ENCODE measurements at regions not wholly inside any gene's neighbourhood (a gene's known extent, or its start where the extent isn't known, plus 50 kb on each side); places are given as distances from the start of the nearest gene placed in this dataset.
A peak's percentile ranks its signal among the peaks of the same experiment; 100 is the strongest.

DNA sequence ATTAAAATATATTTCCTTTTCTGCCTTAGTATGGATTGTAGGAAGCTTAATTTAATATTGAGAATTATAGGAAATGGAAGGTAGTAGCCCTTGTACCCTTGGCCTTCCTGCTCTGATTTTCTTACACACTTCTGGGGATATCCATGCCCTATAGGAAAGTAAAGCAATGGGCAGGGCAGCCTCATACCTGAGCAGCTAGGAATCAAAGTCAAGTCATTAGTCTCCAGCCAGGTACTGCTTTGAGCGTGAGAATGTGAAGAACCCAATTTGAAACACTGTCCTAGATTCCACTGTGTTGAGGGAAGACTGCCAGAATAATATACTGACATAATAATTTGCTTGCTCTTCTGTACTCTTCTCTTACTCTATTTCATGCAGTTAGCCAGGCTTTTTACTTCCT, 51.0 kb upstream of the L3MBTL3 start:
- no peak for DNase-seq

DNA sequence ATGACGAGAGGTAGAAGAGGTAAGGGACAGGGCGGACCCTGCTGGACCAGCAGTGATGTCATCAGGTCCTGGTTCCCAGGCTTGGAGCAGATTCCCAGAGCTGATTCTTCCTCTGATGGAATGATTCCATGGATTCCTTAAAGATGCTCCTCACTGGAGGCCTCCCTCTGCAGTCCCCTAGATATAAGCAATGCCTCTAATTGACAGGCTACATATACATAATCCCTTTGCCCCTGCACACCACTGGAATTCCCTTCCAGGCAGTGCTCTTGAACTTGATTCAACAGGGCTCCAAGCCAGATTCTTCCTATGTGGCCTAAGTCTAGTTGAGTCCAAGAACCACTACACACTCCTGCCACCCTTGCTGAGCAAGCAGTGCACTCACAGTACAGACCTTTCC, 52.3 kb upstream of the L3MBTL3 start:
- DNase-seq: no peak

DNA sequence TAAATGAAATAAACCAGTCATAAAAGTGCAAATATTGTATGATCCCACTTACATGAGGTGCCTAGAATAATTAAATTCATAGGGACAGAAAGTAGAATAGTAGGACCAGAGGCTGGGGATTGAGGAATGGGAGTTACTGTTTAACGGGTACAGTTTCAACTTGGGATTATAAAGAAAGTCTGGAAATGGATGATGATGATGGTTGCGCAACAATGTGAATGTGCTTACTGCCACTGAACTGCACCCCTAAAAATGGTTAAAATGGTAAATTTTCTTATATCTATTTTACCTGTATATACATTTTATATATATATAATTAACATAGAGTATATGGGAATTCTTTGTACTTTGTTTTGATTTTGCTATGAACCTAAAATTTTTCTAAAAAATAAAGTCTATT, 53.3 kb upstream of the L3MBTL3 start:
- DNase-seq: no peak

DNA sequence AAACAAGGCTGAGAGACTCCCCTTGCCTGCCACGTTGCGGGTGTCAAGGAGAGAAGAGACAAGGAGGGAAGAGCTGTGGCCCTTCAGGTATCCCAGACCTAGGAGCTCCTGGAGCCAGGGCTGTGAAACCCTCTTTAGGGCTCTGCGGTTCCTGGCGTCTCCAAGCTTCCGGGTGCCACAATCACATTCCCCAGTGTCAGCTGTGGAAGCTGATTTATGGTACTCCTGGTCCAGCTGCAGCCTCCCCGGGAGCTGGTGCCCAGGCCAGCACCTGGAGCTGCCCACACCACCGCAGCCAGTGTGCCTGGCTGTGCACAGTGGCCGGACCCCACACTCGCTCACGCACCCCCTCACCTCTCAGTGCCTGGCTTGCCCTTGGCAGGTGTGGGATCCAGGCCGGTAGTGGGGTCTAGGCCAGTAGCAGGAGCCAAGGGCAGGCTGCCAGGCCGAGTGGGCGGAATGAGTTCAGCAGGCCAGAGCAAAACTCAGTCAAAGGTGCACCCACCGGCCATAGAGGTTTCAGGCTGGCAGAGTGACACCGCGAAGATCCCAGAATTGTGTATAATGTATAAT, 58.9 kb upstream of the L3MBTL3 start:
- DNase-seq: no peak

DNA sequence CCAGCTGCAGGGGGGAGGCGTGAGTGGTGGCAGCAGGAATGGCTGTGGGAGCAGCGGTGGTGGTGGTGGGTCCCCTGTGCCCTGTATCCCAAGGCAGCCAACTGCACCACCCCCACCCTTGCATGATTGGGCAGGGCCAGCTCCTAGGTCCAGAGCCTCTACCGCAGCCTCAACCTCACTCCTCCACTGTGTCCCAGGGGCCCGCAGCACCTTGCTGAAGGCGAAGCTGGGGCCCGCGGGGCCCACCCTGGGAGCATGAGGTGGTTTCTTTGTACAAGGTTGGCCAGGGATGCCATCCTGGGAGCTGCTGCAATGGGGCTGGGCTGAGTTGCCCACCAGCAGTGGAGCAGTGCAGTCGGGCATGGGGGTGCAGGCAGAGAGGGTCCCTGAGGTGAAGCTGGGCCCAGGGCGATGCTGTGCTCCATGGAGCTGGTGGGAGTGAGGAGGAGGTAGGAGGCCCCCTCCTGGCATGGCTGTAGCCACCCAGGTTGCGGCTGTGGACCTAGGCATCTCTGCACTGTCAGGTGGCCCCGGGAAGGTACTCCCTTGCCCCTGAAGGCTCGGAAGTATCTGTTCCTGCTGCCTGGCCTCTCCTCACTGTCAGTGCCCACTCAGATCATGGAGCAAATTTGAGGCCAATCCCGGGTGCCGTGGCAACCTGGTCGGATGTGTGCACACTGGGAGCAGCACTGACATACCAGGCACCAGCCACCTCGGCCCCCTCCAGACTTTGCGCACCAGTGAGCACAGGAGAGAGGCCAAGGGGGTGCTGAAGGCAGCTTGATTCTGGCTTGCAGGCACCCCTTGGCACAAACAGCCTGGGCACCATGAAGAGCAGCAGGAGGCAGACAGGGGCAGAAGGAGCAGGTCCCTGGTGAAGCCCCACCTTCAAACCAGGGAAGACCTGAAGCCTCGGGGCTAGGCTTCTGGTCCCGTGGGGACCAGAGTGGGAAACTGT, 60.2 kb upstream of the L3MBTL3 start:
- DNase-seq: no peak

DNA sequence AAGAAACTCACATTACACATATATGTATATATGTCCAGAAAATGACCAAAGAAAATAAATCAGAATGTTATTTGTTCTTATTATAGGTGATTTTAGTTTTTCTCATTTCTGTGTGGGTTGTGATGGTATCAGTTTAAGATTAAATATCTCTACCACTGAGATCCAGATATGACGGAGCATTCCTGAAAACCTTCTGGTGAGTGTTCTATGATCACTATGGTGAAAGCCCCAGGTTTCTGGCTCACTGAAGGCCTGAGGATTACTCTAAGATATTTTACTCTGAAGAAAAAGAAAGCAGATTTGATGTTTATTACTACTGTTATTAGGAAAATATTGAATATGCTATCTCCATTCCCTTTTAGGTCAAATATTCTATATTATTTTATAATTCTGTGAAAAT, 62.8 kb upstream of the L3MBTL3 start:
- no peak for DNase-seq

DNA sequence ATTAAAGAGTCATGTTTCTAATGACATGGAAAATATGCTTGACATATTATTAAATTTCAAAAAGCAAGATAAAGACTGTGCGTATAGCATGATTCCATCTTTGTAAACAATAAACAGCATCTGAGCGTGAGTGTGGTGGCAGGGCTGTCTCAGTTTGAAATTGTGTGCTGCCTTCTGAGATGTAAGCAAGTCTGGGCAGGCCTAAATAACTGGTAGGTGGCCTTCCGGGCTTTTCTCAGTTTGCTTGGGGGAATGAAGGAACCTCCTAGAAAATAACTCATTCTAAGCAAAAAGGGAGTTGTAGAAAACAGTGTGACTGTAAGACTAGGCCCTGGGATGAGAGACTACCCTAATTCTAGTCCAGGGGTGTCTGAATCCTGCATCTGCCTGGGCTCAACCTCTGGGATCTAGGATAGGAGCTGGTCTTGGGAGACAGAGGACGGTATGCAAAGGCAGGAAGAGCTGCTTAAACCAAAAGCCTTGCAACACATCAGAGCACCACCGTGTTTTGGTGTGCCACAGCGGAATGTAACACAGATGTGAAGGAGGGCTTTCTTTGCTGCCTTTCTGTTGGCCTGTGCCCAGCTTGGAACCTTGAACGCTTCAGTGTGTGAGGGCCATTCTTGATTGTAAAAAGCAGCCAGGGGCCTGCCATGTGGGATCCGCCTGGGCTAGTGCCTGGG, 63.5 kb upstream of the L3MBTL3 start:
- no peak for DNase-seq

DNA sequence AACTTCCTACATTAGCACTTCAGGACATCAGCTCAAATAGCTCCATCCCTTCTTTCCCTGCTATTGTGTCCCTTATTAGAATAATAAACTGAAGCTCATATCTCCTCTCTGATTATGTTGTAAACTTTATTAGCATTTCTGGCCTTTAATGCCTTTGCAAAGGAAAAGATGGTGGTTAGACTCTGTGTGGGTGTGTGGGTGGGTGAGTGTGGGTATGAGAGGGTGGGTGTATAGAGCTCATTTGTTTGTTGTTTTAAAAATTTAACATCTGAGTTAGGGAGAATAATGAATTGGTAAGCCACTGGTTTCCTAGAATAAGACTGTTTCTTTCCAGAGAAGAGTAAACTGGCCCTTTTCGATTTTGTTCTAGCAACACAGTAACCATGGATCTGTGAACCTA, 70.6 kb upstream of the L3MBTL3 start:
- DNase-seq: no peak

DNA sequence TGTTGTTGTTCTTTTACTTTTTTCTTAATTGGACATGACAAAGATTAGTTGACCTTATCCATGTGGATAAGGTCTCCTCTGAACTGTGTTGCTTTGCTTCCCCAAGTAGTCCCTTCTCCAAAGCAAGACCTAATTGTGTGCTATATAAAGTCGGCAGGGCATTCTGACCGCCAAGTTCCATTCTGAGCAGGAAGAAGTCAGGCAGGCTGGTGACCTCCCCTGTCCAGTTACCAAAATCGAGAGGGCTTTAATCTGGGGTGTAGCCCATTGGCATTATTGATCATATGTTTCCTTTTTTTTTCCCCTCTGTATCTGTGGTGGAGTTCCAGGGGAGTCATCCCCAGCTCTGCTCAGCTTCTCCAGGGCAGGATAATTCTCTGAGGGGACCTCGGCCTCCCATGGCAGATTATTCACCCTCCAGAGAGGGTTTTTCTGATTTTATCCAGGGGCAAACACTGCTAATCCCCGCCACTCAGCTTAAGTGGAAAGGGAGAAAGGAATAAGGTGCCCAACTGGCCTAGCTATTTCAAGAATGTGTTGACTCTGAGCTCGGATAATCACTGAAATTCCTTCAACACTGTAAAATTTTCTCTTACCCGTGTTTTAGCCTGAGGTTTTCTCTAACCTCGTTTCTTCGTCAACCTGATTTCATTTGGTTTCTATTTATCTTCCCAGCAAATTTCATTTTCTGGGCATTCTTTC, 71.8 kb upstream of the L3MBTL3 start:
- DNase-seq: no peak

DNA sequence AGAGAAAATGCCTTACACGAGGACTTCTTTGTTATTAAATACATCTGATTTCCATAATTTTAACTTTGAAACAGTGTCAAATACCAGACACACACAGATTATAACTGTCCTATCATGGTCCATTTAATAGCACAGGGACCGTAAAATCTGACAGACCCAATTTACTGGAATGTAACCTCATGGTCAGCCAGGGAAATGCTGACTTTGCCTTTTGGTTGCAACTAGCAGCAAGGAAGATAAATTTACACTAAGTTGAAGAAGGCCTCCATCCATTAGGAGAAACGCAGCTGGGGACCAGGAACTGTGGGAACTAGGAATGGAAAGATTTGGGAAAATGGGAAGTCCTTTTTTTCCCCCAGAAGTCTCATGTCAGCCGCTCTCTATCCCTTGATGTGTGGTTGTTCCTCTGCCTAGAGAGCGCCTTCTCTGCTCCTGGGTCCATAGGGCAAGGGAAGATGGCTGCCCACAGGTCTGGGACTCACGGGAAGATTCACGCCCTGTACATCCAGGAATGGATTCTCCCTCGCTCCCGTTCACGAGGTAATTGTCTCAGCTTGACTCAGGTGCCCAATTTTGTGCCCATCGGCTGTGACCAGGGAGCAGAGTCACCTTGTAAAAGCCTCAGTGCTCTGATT, 74.6 kb upstream of the L3MBTL3 start:
- DNase-seq: no peak

DNA sequence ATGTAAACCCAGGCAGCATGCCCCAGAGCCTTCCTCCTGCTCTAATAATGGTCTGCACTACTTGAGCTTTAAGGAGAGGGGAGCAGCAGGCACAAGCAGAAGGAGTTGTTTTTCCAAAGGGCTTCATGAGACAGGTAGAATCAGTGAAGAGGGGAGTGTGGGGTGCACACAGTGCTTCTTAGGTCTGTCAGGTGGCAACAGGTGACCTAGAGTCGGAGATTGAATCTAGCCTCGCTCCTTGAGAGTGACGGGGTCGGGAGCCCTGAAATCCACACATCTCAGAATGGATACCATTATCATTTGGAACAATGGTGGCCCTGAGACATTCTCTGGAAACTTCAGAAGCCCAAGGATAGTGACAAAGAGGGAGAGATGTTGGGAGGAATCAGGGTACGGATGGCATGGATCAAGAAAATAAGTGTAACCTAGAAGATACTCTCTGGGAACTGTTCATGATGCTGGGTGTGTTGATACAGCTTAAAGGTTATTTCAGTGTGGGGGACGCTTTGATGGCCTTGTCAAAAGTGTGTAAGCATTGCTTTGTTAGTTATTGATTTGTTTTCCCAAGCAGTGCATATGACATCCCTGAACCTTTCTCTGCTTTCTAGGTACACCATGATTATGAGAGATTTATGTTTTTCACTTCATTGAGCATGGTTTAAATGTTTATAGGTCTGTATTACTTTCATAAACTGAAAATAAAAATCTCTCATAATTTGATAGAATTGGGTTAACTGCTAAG, 77.8 kb upstream of the L3MBTL3 start:
- DNase-seq: no peak

DNA sequence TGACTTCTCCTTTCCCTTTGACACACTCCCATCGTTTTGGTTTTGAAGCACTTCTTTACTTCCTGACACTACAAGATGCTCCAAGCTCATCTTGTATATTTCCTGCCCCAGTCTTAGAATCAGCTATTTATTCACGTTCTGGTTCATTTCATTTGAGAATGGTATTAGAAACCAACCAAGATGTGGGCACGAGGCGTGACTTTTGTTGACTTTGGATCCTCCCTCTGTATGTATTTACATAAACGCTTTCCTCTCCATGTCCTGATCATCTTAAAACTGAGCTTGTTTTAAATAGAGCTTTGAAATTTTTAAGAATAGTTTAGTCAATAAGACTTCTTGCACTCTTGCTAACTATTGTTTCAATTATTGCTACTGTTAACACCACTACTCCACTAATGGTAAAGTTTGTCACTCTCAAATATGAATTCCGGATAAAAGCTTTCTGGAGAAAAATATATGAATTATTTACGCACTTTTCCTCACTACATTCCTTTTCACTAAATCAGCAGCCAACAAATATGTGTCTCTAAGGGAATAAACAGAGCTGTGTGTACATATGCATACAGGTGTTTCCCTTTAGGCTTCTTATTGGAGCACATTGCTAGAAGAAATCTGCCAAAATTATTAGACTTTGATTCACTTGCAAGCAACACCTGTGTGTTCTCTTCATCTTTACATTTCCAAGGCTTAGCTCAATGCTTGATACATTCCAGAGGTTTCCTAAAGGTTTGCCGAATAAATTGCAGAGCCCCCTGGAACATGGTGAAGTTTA, 77.3 kb upstream of the TMEM244 start:
- DNase-seq: no peak

DNA sequence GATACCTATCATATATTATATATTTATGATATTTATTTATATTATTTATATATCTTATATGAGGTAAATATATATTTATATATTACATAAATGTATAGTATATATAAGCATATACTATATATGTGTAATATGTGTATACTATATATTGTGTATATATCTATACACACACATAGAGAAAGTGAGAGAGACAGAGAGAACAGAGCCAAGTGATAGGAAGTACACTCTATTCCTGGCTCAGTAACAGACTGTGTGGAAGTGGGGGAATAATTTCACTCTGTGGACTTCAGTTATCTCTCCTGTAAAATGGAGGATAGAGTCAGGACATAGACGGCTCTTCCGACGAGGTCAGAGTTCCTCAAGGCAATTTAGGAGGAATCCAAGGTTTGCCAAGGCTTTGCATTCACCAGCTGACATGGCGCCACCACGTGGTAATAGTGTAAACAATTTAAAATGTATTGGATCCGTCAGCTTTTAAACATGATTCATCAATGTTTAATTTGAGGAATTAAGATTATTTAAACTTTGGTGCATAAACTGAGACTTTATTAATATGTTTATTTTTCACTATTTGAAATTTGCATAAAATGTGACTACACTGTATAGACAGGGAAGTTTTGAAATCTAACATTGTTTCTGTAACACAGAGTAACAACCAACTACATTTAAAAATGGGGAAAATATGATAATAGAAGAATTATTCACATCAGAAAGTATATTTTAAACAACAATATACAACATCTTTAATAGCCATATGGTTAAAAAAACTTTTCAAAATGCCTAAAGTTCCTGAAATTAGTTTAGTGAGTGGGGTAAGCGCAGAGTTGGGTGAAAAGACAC, 75.4 kb upstream of the TMEM244 start:
- DNase-seq: peak; percentile 81 to 92 (median 84)

DNA sequence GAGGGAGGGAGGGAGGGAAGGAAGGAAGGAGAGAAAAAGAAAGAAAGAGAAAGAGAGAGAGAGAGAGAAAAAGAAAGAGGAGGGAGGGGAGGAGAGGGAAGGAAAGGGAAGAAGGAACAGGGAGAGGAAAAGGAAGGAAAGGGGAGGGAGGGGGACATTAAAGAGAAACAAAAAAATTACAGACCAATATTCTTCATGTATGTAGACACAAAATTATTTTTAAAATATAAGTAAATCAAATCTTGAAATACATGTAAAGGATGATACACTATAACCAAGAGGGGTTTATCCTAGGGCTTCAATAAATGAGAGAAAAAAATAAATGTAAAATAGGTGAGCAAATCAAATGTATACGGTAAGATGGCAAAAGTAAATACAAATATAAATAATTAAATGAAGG, 71.2 kb upstream of the TMEM244 start:
- no peak for DNase-seq

DNA sequence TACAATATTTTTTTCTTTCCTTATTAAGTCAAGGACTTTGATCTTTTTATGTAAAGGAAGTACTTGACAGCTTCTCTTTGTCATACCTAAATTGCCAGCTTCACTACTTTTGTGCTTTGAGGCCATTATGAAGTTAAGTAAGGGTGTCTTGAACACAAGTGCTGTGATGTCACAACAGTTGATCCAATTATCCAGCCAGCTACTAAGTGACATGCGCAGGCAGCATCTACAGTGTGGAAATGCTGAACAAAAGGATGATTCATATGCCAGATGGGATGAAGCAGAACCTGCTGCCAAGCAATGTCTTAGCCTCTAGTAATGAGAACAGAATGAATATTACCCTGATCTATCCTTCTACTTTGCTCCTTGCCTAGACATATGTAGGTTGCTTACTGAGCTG, 68.3 kb upstream of the TMEM244 start:
- DNase-seq: peak; percentile 9 to 63 (median 33)

DNA sequence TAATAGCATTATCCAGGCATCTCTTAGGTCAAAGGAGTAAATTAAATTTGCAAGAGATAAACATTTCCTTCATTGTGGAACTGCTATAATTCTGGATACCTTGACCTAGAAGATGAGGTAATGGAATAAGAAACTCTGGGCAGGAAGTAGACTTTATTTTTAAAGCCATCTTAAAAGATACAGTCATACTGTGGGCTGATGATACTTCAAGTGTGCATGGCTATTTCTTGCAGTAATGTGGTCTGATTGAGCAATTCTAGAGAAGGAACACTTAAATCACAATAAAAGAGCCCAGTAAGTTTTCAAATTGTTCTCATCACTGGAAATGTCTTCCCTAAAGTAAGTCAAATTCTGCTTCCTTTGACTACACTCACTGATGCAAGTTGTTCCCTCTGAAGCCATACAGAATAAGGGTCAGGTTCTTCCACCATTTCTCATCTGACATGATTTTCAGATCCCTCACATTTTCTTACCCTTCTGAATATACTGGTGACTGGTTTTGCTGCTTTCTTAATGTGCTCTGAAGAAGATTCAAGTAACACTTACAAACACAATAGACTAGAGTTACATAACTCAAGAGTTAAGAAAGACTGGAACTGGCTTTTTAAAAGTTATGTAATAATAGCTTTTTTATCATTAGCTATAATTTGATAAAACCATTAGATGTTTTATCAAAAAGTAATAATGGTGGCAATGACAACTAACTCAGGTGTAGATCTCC, 62.6 kb upstream of the TMEM244 start:
- peak in 3 of 4 experiments; percentile 26 to 80 (median 74) for DNase-seq

DNA sequence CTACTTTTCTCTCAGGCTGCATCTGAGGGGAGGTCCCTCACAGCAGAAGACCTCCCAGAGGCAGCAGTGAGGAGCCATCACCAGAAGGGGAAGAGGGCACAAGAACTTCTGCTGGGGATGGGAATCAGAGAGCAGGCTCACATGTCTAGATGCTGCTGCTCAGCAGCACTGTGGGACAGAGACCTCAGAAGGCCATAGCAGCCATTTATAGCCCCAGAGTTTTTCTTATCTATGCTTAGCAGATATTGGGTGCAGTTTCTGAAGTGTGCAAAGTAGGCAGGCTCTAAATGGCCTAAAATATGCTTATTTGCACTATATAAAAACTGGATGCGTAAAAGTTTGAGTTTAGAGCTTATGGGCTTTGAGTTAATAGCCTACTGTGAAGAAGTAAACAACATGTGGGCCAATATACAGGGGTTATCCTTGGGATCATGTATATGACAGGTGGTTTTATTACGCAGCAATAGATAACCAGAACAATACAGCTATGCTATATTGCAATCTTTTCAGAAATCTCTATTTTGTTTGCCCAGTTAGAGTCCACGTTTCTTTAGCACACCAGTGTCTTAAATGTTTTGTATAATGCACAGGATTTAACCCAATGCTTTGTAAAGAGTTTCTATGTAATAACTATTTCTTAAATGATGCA, 60.2 kb upstream of the TMEM244 start:
- no peak for DNase-seq

DNA sequence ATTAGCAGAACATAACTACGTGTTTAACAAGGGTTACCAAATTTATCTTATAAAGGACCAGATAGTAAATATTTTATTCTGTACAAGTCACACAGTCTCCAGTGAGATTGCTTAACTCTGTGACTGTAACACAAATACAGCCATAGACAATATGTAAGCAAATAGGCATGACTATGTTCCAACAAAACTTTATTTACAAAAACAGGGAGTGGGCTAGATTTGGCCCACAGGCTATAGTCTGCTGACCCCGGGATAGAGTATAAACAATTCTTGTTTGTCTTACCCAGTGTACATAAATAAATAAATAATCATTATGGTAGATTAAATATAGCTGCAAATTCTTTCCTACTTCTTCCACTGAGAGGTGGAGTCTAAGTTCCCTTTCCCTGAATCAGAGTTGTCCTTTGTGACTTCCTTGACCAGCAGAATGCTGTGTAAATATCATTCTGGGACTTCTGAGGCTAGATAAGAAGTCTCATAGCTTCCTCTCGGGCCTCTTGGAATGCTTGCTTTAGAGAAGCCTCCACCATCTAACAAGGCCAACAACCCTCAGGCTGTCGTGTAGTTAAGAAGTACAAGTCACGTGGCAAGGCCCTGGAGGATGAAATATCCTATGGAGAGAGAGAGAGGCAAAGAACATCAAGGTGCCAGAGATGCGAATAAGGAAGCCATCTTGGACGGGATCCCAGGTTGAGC, 59.1 kb upstream of the TMEM244 start:
- DNase-seq: no peak

All from suppressor macrophage (primary cell).